ENCODE measurements at regions not wholly inside any gene's neighbourhood (a gene's known extent, or its start where the extent isn't known, plus 50 kb on each side); places are given as distances from the start of the nearest gene placed in this dataset.

- TF ChIP-seq SP2 (IDR thresholded peaks at IDR 0.05; ENCODE audit: low read length): no peak
- no peak for TF ChIP-seq JUN (IDR thresholded peaks at IDR 0.05; ENCODE audit: low read depth, low read length)
- TF ChIP-seq ASH2L (IDR thresholded peaks at IDR 0.05; ENCODE audit: low read length): no peak
- no peak for TF ChIP-seq TBP (IDR thresholded peaks at IDR 0.05; ENCODE audit: low read depth, low read length)
- no peak for TF ChIP-seq RBBP5 (IDR thresholded peaks at IDR 0.05; ENCODE audit: borderline replicate concordance, low read depth, low read length)
- TF ChIP-seq TEAD4 (IDR thresholded peaks at IDR 0.05; ENCODE audit: low read depth, low read length): no peak
- TF ChIP-seq ZNF274 (IDR thresholded peaks at IDR 0.05; ENCODE audit: borderline replicate concordance, extremely low read depth, low read length): no peak
- TF ChIP-seq RFX5 (IDR thresholded peaks at IDR 0.05; ENCODE audit: borderline replicate concordance, low read depth, low read length): no peak
- TF ChIP-seq EZH2 (IDR thresholded peaks at IDR 0.05; ENCODE audit: low read depth, low read length, severe bottlenecking): peak; percentile 83
- no peak for TF ChIP-seq ATF2 (IDR thresholded peaks at IDR 0.05; ENCODE audit: low read length)
- TF ChIP-seq CTBP2 (IDR thresholded peaks at IDR 0.05; ENCODE audit: borderline replicate concordance, insufficient read depth, insufficient read length, low read length): no peak
- no peak for TF ChIP-seq SIN3A (conservative IDR thresholded peaks at IDR 0.05 in 1 of 2, IDR thresholded peaks at IDR 0.05 in 1 of 2; ENCODE audit: low read depth in 1 of 2, low read length in 2 of 2)
- TF ChIP-seq CREB1 (IDR thresholded peaks at IDR 0.05): no peak
- no peak for TF ChIP-seq CTCF (IDR thresholded peaks at IDR 0.05; ENCODE audit: control extremely low read depth in 1 of 3, insufficient read depth in 1 of 3, low read depth in 1 of 3, low read length in 3 of 3)
- no peak for TF ChIP-seq RAD21 (IDR thresholded peaks at IDR 0.05 in 1 of 2, conservative IDR thresholded peaks at IDR 0.05 in 1 of 2; ENCODE audit: low read depth in 2 of 2, low read length in 2 of 2)
Observed at GRCh38 chr17:68197997-68198930, 49.6 kb upstream of the AMZ2 start (continued).

All from H1 (cell line).